ENCODE measurements at regions not wholly inside any gene's neighbourhood (a gene's known extent, or its start where the extent isn't known, plus 50 kb on each side); places are given as distances from the start of the nearest gene placed in this dataset.
"Not testable (repeated sequence)": the region's sequence is repeated elsewhere in the genome, so short reads cannot be mapped to it uniquely, and the experiment has no call there.

- no peak for DNase-seq
Measured at GRCh38 chr14:38973083-38973700, 129.8 kb downstream of the SEC23A start.

- DNase-seq = no peak
Measured at GRCh38 chr14:38972511-38972910, 130.5 kb downstream of the SEC23A start.

- DNase-seq = no peak
Measured at GRCh38 chr14:38971258-38971921, 131.6 kb downstream of the SEC23A start.

GRCh38 chr14:38964630-38965029 lies 138.4 kb downstream of the SEC23A start:
- DNase-seq = no peak

- no peak for DNase-seq
Measured at GRCh38 chr14:38960946-38961531, 142.0 kb downstream of the SEC23A start.

- DNase-seq = no peak
Measured at GRCh38 chr14:38959021-38959420, 144.0 kb downstream of the SEC23A start.

- DNase-seq = no peak
Measured at GRCh38 chr14:38958589-38958988, 144.4 kb downstream of the SEC23A start.

GRCh38 chr14:38951451-38951850 lies 151.6 kb downstream of the SEC23A start:
- no peak for DNase-seq

GRCh38 chr14:38950676-38951075 lies 152.4 kb downstream of the SEC23A start:
- DNase-seq = no peak

- no peak for DNase-seq
Measured at GRCh38 chr14:38948576-38948975, 154.5 kb downstream of the SEC23A start.

- no peak for DNase-seq
Measured at GRCh38 chr14:38948171-38948570, 154.9 kb downstream of the SEC23A start.

- no peak for DNase-seq
Measured at GRCh38 chr14:38947343-38947742, 155.7 kb downstream of the SEC23A start.

GRCh38 chr14:38944691-38945090 lies 158.3 kb downstream of the SEC23A start:
- DNase-seq = no peak

GRCh38 chr14:38941488-38941887 lies 161.5 kb downstream of the SEC23A start:
- DNase-seq = no peak

- DNase-seq = not testable (repeated sequence)
Measured at GRCh38 chr14:38932653-38933000, 170.4 kb downstream of the SEC23A start.

GRCh38 chr14:38931969-38932652 lies 170.9 kb downstream of the SEC23A start:
- DNase-seq = no peak

- DNase-seq = no peak
Measured at GRCh38 chr14:38930898-38931297, 172.1 kb downstream of the SEC23A start.

- no peak for DNase-seq
Measured at GRCh38 chr14:38930022-38930421, 173.0 kb downstream of the SEC23A start.

GRCh38 chr14:38929416-38929815 lies 173.6 kb downstream of the SEC23A start:
- no peak for DNase-seq

- not testable (repeated sequence) for DNase-seq
Measured at GRCh38 chr14:38921893-38922292, 181.1 kb downstream of the SEC23A start.

- no peak for DNase-seq
Measured at GRCh38 chr14:38915125-38915524, 187.9 kb downstream of the SEC23A start.

GRCh38 chr14:38910092-38910491 lies 192.9 kb downstream of the SEC23A start:
- no peak for DNase-seq

- DNase-seq = no peak
Measured at GRCh38 chr14:38904959-38905358, 198.1 kb downstream of the SEC23A start.

GRCh38 chr14:38901791-38902190 lies 201.2 kb downstream of the SEC23A start:
- no peak for DNase-seq
